ENCODE measurements at regions not wholly inside any gene's neighbourhood (a gene's known extent, or its start where the extent isn't known, plus 50 kb on each side); places are given as distances from the start of the nearest gene placed in this dataset.

DNA sequence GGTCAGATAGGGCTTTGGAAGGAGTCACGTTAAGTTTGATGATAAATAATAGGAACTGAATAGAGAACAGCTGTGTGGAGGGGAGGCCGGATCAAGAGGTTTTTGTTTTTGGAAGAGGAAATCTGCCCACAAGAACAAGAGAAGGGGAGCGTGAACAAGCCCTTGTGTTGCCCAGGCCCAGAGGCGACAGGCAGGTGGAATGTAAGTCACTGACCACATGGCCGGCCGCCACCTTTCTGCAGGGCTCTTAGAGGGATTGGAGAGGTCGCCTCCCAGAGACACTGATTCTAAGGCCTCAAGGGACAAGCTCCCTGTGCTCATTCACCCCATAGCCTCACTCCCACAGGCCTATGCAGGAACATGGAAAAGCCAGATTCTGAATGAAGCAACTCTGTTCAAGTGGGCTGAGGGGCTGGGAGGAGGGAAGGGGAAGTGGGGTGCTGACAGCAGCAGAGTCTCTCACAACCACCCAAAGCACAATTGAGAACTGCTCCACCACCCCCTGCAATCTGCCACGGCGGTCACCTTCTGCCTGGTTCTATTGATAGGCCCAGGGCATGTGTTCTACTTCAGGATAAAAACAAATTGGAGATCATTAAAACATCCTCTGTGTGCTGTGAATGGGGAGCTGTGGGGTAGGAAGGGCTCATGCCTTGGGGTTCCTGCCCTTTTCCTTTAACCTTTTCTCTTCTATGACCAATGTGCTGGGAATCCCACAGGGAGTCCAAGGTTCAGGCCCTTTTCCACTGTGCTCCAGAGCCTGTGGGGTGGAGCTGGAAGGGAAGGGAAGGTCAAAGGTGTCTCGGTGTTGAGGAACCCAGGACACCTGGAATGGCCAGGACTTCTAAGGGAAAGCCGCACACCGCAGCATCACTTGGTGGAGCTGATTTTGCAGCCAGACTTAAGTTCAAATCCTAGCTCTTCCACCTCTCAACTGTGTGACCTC, 63.3 kb upstream of the PARP1 start:
- intact Hi-C loops (cut with DNase I), result no loop called here
- H3K36me3 ChIP-seq (replicated peaks in 1 of 2), result no peaks in the 10 kb centered on the region
- no peak overlapping the region for H3K4me3 ChIP-seq
- 88 to 92% (median 91%) methylated on average over 12 of the region's 12 CpGs for WGBS, 4 donors
- H3K27ac ChIP-seq, result no peak overlapping the region
- TF ChIP-seq POLR2A (IDR thresholded peaks at IDR 0.05), result no peak
- TF ChIP-seq, protein P1, sequence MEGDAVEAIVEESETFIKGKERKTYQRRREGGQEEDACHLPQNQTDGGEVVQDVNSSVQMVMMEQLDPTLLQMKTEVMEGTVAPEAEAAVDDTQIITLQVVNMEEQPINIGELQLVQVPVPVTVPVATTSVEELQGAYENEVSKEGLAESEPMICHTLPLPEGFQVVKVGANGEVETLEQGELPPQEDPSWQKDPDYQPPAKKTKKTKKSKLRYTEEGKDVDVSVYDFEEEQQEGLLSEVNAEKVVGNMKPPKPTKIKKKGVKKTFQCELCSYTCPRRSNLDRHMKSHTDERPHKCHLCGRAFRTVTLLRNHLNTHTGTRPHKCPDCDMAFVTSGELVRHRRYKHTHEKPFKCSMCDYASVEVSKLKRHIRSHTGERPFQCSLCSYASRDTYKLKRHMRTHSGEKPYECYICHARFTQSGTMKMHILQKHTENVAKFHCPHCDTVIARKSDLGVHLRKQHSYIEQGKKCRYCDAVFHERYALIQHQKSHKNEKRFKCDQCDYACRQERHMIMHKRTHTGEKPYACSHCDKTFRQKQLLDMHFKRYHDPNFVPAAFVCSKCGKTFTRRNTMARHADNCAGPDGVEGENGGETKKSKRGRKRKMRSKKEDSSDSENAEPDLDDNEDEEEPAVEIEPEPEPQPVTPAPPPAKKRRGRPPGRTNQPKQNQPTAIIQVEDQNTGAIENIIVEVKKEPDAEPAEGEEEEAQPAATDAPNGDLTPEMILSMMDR (IDR thresholded peaks at IDR 0.05), result no peak
- H3K27me3 ChIP-seq, result no peaks in the 10 kb centered on the region
- no peak for DNase-seq
- no peaks in the 10 kb centered on the region for H3K4me1 ChIP-seq (replicated peaks in 1 of 2)
- no peaks in the 10 kb centered on the region for H3K9me3 ChIP-seq (replicated peaks in 1 of 3)

DNA sequence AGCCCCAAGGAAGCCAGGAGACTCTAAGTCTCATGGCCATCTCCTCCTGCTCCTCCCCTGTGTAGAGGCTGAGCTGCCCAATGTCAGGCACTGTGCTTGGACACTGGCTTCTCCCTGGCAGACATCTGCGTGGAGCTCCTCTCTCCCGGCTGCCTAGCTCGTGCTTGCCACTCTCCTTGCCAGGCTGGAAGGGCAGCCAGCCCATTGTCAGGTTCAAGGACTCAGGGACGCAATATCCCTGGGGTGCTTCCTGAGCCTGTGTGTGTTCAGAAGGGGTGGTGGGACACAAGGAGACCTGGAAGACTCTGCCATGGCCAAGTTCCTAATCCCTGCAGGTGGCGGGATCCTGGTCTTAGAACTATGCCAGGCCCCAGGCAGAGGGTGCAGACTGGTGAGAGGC, 65.4 kb upstream of the PARP1 start:
- no peak for TF ChIP-seq POLR2A (IDR thresholded peaks at IDR 0.05)
- TF ChIP-seq, protein P1 (IDR thresholded peaks at IDR 0.05), result no peak
- Histone ChIP-seq H3K9me3 (replicated peaks in 1 of 3) (no peaks in the 10 kb centered on the region), H3K27ac (no peak overlapping the region), H3K4me3 (no peak overlapping the region), H3K36me3 (replicated peaks in 1 of 2) (no peaks in the 10 kb centered on the region), H3K27me3 (no peaks in the 10 kb centered on the region), H3K4me1 (replicated peaks in 1 of 2) (no peaks in the 10 kb centered on the region)
- no peak for DNase-seq
- intact Hi-C loops (cut with DNase I), result no loop called here
- 75 to 90% (median 78%) methylated on average over 2 to 5 of the region's 5 CpGs for WGBS, 4 donors

DNA sequence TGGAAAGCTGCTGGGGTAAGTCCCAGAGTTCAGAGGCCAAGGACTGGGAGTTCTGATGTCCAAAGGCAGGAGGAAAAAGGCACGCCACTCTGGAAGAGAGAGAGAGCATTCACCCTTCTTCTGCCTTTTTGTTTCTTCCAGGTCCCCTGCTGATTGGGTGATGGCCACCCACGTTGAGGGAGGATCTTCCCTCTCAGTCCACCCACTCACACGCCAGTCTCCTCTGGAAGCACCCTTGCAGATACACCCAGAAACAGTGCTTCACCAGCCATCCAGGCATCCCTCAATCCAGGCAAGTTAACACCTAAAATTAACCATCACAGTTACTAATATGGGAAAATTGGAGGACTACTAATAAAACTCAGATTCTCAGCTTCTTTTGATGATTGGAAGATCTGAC, 66.1 kb upstream of the PARP1 start:
- no peak overlapping the region for H3K4me3 ChIP-seq
- H3K36me3 ChIP-seq (replicated peaks in 1 of 2), result no peaks in the 10 kb centered on the region
- no peaks in the 10 kb centered on the region for H3K4me1 ChIP-seq (replicated peaks in 1 of 2)
- no peak overlapping the region for H3K27ac ChIP-seq
- TF ChIP-seq POLR2A (IDR thresholded peaks at IDR 0.05), result no peak
- TF ChIP-seq, protein P1 (IDR thresholded peaks at IDR 0.05), result no peak
- H3K27me3 ChIP-seq, result no peaks in the 10 kb centered on the region
- H3K9me3 ChIP-seq (replicated peaks in 1 of 3), result no peaks in the 10 kb centered on the region
- no peak for DNase-seq
- 71 to 86% (median 81%) methylated on average over 3 of the region's 3 CpGs for WGBS, 4 donors
- intact Hi-C loops (cut with DNase I), result no loop called here

DNA sequence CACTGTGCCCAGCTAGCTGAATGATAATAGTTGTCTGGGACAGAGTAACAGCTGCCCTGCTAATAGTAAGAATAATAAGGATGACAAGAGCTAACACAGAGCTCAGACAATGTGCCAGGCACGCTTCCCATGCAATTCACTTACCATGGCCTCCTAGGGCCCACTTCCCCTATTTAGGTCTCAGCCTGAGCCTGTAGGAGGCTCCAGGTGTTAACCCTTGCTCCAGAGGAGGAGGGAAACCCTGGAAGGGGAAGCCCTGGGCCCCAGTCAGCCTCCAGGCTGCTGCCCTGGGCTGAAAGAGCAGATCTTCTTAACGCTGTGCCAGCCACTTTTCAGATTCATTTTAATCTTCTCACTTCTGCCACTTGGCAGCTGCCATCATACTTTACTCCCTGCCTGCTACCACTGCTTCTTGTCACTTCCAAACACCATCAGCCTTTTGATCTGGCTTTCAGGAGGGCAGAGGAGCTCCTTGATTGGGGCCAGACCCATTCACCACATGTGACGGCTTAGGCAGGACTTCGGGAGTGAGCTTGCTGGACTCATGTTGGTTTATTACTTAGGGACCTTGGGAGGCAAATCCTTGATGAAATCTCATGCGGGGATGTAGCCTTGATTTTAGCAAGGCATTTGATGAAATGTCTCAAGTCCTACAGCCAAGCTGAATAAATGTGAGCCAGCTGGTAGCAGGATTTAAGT, 66.7 kb upstream of the PARP1 start:
- no peak for DNase-seq
- Histone ChIP-seq H3K9me3 (replicated peaks in 1 of 3) (no peaks in the 10 kb centered on the region), H3K27ac (no peak overlapping the region), H3K4me3 (no peak overlapping the region), H3K27me3 (no peaks in the 10 kb centered on the region), H3K4me1 (replicated peaks in 1 of 2) (no peaks in the 10 kb centered on the region), H3K36me3 (replicated peaks in 1 of 2) (no peaks in the 10 kb centered on the region)
- TF ChIP-seq, protein P1 (IDR thresholded peaks at IDR 0.05), result no peak
- no peak for TF ChIP-seq POLR2A (IDR thresholded peaks at IDR 0.05)
- WGBS, 4 donors, result 54 to 65% (median 62%) methylated on average over 4 to 5 of the region's 5 CpGs
- intact Hi-C loops (cut with DNase I), result no loop called here

Measured in adrenal gland (tissue), 9 donors.